ENCODE measurements at regions not wholly inside any gene's neighbourhood (a gene's known extent, or its start where the extent isn't known, plus 50 kb on each side); places are given as distances from the start of the nearest gene placed in this dataset.

DNA sequence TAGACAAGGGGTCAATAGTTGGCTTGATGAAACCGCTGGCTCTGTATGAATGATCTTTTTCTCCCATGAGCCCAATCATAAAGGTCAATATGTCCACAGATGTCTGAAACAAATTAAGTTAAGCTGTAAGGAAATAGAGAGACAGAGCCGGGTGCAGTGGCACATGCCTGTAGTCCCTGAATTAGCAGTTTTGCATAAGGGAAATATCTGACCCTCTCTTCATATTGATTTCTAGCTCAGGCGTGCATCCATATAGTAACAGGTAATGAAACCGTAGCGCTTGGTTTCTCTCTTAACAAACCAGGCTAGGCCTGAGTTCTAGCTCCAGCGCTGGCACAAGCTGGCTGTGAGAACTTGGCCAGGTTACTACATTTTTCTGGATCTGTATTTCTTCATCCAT, 118.1 kb upstream of the ERCC6L2 start:
- Histone ChIP-seq H3K14ac (replicated peaks; ENCODE audit: low read depth, low read length) (no peak overlapping the region), H4K5ac (ENCODE audit: low read depth, low read length) (no peak overlapping the region), H3K79me1 (ENCODE audit: low read depth in 1 of 2, low read length in 2 of 2) (no peaks in the 10 kb centered on the region), H3K9me1 (ENCODE audit: insufficient read depth, low read length) (no peaks in the 10 kb centered on the region; the same call in 1 of the 2 replicates), H3K18ac (ENCODE audit: low read depth, low read length) (no peak overlapping the region), H4K91ac (ENCODE audit: insufficient read depth, low read depth, low read length) (no peak overlapping the region), H3K4me3 (ENCODE audit: insufficient read depth, low read depth, low read length) (no peak overlapping the region), H3K36me3 (ENCODE audit: control insufficient read depth, insufficient read depth, low read length) (no peaks in the 10 kb centered on the region), H3K9ac (ENCODE audit: low read depth, low read length) (no peak overlapping the region), H3K27ac (ENCODE audit: insufficient read depth, low read length) (no peak overlapping the region), H2BK20ac (ENCODE audit: low read depth, low read length) (no peak overlapping the region), H3K4me2 (ENCODE audit: low read depth, low read length) (no peak overlapping the region), H3K9me3 (ENCODE audit: control insufficient read depth, insufficient read depth, low read length) (no peaks in the 10 kb centered on the region), H3K27me3 (ENCODE audit: control insufficient read depth, insufficient read depth, low read length) (no peaks in the 10 kb centered on the region; the same call in 1 of the 2 replicates), H3K4ac (ENCODE audit: low read depth, low read length) (no peak overlapping the region), H2AFZ (replicated peaks; ENCODE audit: low read length, poor library complexity) (no peak overlapping the region), H4K8ac (ENCODE audit: low read depth in 2 of 2, low read length in 2 of 2) (no peak overlapping the region), H3K56ac (ENCODE audit: extremely low read depth, insufficient read depth, low read length) (no peak overlapping the region), H2AK9ac (replicated peaks; ENCODE audit: low read depth, low read length, poor library complexity) (no peak overlapping the region), H2BK5ac (ENCODE audit: low read depth, low read length, poor library complexity, severe bottlenecking) (no peak overlapping the region), H3K23ac (ENCODE audit: low read depth, low read length) (no peak overlapping the region), H2AK5ac (ENCODE audit: low read depth, low read length) (no peak overlapping the region), H4K20me1 (ENCODE audit: insufficient read depth, low read length) (no peaks in the 10 kb centered on the region), H2BK120ac (ENCODE audit: low read depth, low read length) (no peak overlapping the region), H2BK15ac (ENCODE audit: low read depth, low read length) (no peak overlapping the region), H3K4me1 (ENCODE audit: control insufficient read depth, insufficient read depth, low read length) (peaks cover 4% of the 10 kb centered on the region; the same call in 1 of the 2 replicates)
- in situ Hi-C loops (cut with MboI; ENCODE audit: low sequenced_read_pairs) = no loop called here
- CTCF ChIA-PET = no interaction called here
- ATAC-seq (ENCODE audit: low read depth) = no peak
- TF ChIP-seq MAFK (IDR thresholded peaks at IDR 0.05; ENCODE audit: low read depth, low read length) = no peak
- TF ChIP-seq, protein P1, sequence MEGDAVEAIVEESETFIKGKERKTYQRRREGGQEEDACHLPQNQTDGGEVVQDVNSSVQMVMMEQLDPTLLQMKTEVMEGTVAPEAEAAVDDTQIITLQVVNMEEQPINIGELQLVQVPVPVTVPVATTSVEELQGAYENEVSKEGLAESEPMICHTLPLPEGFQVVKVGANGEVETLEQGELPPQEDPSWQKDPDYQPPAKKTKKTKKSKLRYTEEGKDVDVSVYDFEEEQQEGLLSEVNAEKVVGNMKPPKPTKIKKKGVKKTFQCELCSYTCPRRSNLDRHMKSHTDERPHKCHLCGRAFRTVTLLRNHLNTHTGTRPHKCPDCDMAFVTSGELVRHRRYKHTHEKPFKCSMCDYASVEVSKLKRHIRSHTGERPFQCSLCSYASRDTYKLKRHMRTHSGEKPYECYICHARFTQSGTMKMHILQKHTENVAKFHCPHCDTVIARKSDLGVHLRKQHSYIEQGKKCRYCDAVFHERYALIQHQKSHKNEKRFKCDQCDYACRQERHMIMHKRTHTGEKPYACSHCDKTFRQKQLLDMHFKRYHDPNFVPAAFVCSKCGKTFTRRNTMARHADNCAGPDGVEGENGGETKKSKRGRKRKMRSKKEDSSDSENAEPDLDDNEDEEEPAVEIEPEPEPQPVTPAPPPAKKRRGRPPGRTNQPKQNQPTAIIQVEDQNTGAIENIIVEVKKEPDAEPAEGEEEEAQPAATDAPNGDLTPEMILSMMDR (conservative IDR thresholded peaks at IDR 0.05; ENCODE audit: low read depth, low read length) = no peak
- TF ChIP-seq BHLHE40 (IDR thresholded peaks at IDR 0.05; ENCODE audit: low read depth, low read length) = no peak
- TF ChIP-seq USF2 (IDR thresholded peaks at IDR 0.05; ENCODE audit: low read depth, low read length) = no peak
- TF ChIP-seq POLR2A (IDR thresholded peaks at IDR 0.05; ENCODE audit: low read depth, low read length) = no peak
- TF ChIP-seq RAD21 (IDR thresholded peaks at IDR 0.05; ENCODE audit: low read length) = no peak
- TF ChIP-seq MAZ (IDR thresholded peaks at IDR 0.05; ENCODE audit: borderline replicate concordance, low read depth, low read length) = no peak
- TF ChIP-seq MXI1 (IDR thresholded peaks at IDR 0.05; ENCODE audit: borderline replicate concordance, low read depth, low read length) = no peak
- TF ChIP-seq NFE2L2 (IDR thresholded peaks at IDR 0.05; ENCODE audit: low read depth, low read length) = no peak
- POLR2A ChIA-PET (ENCODE audit: unreplicated experiment) = no interaction called here
- BruUV-seq (replicated peaks) = no TSS peak
- dilution Hi-C loops (cut with HindIII; ENCODE audit: low sequenced_read_pairs, unreplicated experiment) = no loop called here
- no peak for DNase-seq
- WGBS, 2 experiments (ENCODE audit: extremely low coverage in 2 of 2, insufficient read length in 1 of 2) = no CpG with 5 or more reads among the region's 6 CpGs
- intact Hi-C loops (cut with micrococcal nuclease) = no loop called here
